H1 (cell line): ENCODE measurements at regions not wholly inside any gene's neighbourhood (a gene's known extent, or its start where the extent isn't known, plus 50 kb on each side); places are given as distances from the start of the nearest gene placed in this dataset.

Source experiments
- CEBPB ChIP-seq: IDR thresholded peaks from 2 replicates; pipeline ENCODE4 v1.6.1; 2012; ENCODE audit warnings: low read depth, low read length
- CHD1 ChIP-seq: IDR thresholded peaks from 2 replicates; pipeline ENCODE4 v1.6.1; 2012; ENCODE audit warnings: low read depth, low read length, improper control_type of control experiment
- CHD2 ChIP-seq: IDR thresholded peaks from 2 replicates; pipeline ENCODE4 v1.6.1; 2012; ENCODE audit warnings: low read length, improper control_type of control experiment
- EZH2 ChIP-seq: fragments of 200-600 bp; sonication (generic); IDR thresholded peaks from 2 replicates; pipeline ENCODE4 v1.7.1; 2012; ENCODE audit warnings: low read depth, mild to moderate bottlenecking, moderate library complexity, low read length, inconsistent platforms; ENCODE audit not compliant: severe bottlenecking
- FOSL1 ChIP-seq: IDR thresholded peaks from 2 replicates; pipeline ENCODE4 v1.6.1; 2011; ENCODE audit warnings: mild to moderate bottlenecking, low read depth, low read length, moderate library complexity; ENCODE audit not compliant: insufficient read depth
- NRF1 ChIP-seq: IDR thresholded peaks from 2 replicates; pipeline ENCODE4 v1.6.1; 2011; ENCODE audit warnings: mild to moderate bottlenecking, low read depth, low read length, improper control_type of control experiment
- POLR2A ChIP-seq, 2 experiments: IDR thresholded peaks; 1 replicate in 1 of 2; 2 replicates in 1 of 2; pipeline ENCODE4 v1.6.1; 2011; ENCODE audit warnings: low read depth in 2 of 2, low read length in 2 of 2, mild to moderate bottlenecking in 2 of 2; ENCODE audit errors: control extremely low read depth in 1 of 2
- RAD21 ChIP-seq, 2 experiments: IDR thresholded peaks in 1 of 2; conservative IDR thresholded peaks in 1 of 2; 2 replicates each; pipeline ENCODE4 v1.6.1; 2011; ENCODE audit warnings: low read depth in 2 of 2, low read length in 2 of 2, improper control_type of control experiment in 1 of 2, inconsistent platforms in 1 of 2, mild to moderate bottlenecking in 1 of 2, moderate library complexity in 1 of 2
- TAF1 ChIP-seq: IDR thresholded peaks from 2 replicates; pipeline ENCODE4 v1.6.1; 2011; ENCODE audit warnings: mild to moderate bottlenecking, low read depth, low read length
- TCF12 ChIP-seq: IDR thresholded peaks from 2 replicates; pipeline ENCODE4 v1.6.1; 2011; ENCODE audit warnings: low read depth, mild to moderate bottlenecking, low read length
- TF ChIP-seq, protein P1 (sequence below), 3 experiments: IDR thresholded peaks; 1 replicate in 2 of 3; 2 replicates in 1 of 3; pipeline versions ENCODE4 v1.5.1 to v1.6.1; 2011; ENCODE audit warnings: low read length in 3 of 3, mild to moderate bottlenecking in 3 of 3, inconsistent platforms in 2 of 3, low read depth in 1 of 3, moderate library complexity in 1 of 3; ENCODE audit not compliant: insufficient read depth in 1 of 3; ENCODE audit errors: control extremely low read depth in 1 of 3
- TF ChIP-seq, protein P2 (sequence below): IDR thresholded peaks from 2 replicates; pipeline ENCODE4 v1.6.1; 2011; ENCODE audit warnings: low read length, improper control_type of control experiment

DNA sequence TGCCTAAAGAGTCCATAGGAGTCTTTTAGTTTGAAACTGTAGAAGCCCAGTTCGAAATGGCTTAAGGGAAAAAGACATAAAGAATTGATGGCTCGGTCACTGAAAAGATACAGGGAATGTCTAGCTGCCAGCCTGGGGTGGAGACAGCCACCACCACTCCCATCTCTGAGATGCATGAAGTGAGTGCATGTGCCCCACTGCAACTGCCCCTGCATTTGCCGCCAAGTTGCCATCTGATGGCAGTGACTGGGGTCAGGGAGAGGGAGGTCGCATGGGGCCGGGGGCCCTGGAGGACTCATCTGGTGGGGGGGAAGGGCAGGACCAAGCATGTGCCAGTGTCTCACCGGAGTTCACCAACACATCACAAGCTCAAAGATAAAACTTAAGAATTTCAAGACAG lies 385.8 kb upstream of the SULF2 start:
- TF ChIP-seq, protein P1, sequence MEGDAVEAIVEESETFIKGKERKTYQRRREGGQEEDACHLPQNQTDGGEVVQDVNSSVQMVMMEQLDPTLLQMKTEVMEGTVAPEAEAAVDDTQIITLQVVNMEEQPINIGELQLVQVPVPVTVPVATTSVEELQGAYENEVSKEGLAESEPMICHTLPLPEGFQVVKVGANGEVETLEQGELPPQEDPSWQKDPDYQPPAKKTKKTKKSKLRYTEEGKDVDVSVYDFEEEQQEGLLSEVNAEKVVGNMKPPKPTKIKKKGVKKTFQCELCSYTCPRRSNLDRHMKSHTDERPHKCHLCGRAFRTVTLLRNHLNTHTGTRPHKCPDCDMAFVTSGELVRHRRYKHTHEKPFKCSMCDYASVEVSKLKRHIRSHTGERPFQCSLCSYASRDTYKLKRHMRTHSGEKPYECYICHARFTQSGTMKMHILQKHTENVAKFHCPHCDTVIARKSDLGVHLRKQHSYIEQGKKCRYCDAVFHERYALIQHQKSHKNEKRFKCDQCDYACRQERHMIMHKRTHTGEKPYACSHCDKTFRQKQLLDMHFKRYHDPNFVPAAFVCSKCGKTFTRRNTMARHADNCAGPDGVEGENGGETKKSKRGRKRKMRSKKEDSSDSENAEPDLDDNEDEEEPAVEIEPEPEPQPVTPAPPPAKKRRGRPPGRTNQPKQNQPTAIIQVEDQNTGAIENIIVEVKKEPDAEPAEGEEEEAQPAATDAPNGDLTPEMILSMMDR (IDR thresholded peaks at IDR 0.05; ENCODE audit: control extremely low read depth in 1 of 3, insufficient read depth in 1 of 3, low read depth in 1 of 3, low read length in 3 of 3), result no peak
- TF ChIP-seq FOSL1 (no peak), POLR2A (IDR thresholded peaks at IDR 0.05; ENCODE audit: control extremely low read depth in 1 of 2, low read depth in 2 of 2, low read length in 2 of 2) (no peak), CHD2 (no peak), RAD21 (IDR thresholded peaks at IDR 0.05 in 1 of 2, conservative IDR thresholded peaks at IDR 0.05 in 1 of 2; ENCODE audit: low read depth in 2 of 2, low read length in 2 of 2) (no peak), EZH2 (no peak), CEBPB (no peak), CHD1 (no peak), TAF1 (no peak), TCF12 (no peak), NRF1 (no peak)
- TF ChIP-seq, protein P2, sequence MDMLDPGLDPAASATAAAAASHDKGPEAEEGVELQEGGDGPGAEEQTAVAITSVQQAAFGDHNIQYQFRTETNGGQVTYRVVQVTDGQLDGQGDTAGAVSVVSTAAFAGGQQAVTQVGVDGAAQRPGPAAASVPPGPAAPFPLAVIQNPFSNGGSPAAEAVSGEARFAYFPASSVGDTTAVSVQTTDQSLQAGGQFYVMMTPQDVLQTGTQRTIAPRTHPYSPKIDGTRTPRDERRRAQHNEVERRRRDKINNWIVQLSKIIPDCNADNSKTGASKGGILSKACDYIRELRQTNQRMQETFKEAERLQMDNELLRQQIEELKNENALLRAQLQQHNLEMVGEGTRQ, result no peak
